Breast epithelium (tissue), 4 donors: ENCODE measurements at regions not wholly inside any gene's neighbourhood (a gene's known extent, or its start where the extent isn't known, plus 50 kb on each side); places are given as distances from the start of the nearest gene placed in this dataset.
"Not testable (repeated sequence)": the region's sequence is repeated elsewhere in the genome, so short reads cannot be mapped to it uniquely, and the experiment has no call there.

Experiments used
- DNase-seq, 2 donors: peaks; one replicate each; pipeline ENCODE4 v3.0.0-alpha.2; 2019; ENCODE audit warnings: low spot score in 2 of 2
- H3K27ac ChIP-seq, 2 donors: fragments of 200-600 bp; sonication (generic) in 1 of 2; one replicate each; pipeline ENCODE4 v1.5.1; 2016 to 2019; ENCODE audit warnings: mild to moderate bottlenecking in 1 of 2
- H3K27me3 ChIP-seq, 2 donors: fragments of 200-600 bp; sonication (generic) in 1 of 2; one replicate each; pipeline versions ENCODE4 v1.5.1 to v1.6.0; 2017 to 2019; ENCODE audit warnings: control low read depth in 1 of 2, mild to moderate bottlenecking in 1 of 2
- H3K36me3 ChIP-seq: fragments of 200-600 bp; one replicate; pipeline ENCODE4 v1.5.1; 2019
- H3K4me1 ChIP-seq, 2 donors: fragments of 200-600 bp; sonication (generic); one replicate each; pipeline ENCODE4 v1.5.1; 2016 to 2019; ENCODE audit warnings: control low read depth in 1 of 2
- H3K4me3 ChIP-seq, 3 donors: fragments of 200-600 bp; sonication (generic); 1 replicate in 2 of 3; 2 replicates in 1 of 3; pipeline ENCODE4 v1.5.1; 2016 to 2019; ENCODE audit warnings: mild to moderate bottlenecking in 3 of 3, moderate library complexity in 2 of 3
- H3K9me3 ChIP-seq, 2 donors: fragments of 200-600 bp; sonication (generic) in 1 of 2; one replicate each; pipeline ENCODE4 v1.5.1; 2016 to 2019; ENCODE audit warnings: control low read depth in 1 of 2
- CTCF ChIP-seq, 3 donors: fragments of 450-650 bp; IDR thresholded peaks; one replicate each; pipeline ENCODE4 v1.5.1; 2016 to 2017; ENCODE audit warnings: antibody characterized with exemption in 3 of 3, mild to moderate bottlenecking in 3 of 3, moderate library complexity in 3 of 3
- POLR2A ChIP-seq: fragments of 450-650 bp; IDR thresholded peaks from one replicate; pipeline ENCODE4 v1.6.1; 2016; ENCODE audit warnings: antibody characterized with exemption, mild to moderate bottlenecking, moderate library complexity
- POLR2AphosphoS5 ChIP-seq, 3 donors: sonication (generic); formaldehyde crosslinking; IDR thresholded peaks; one replicate each; pipeline ENCODE4 v1.6.1; 2017; ENCODE audit warnings: antibody characterized with exemption in 3 of 3
- intact Hi-C: fragments of 100-400 bp; cut with DNase I; formaldehyde crosslinking; loops from one replicate; pipeline ENCODE4 v1.15.1; 2023; ENCODE audit warnings: low total_unique reads

- Histone ChIP-seq H3K9me3 (peaks cover 0 to 25% of the 10 kb centered on the region in 2 donors), H3K4me1 (no peaks in the 10 kb centered on the region), H3K27ac (no peak overlapping the region), H3K36me3 (no peaks in the 10 kb centered on the region), H3K27me3 (no peaks in the 10 kb centered on the region), H3K4me3 (no peak overlapping the region)
- DNase-seq, result no peak
- no peak for TF ChIP-seq CTCF (IDR thresholded peaks at IDR 0.05)
- intact Hi-C loops, result no loop called here
Measured at GRCh38 chr12:114063435-114063834, 97.3 kb upstream of the RBM19 start.

DNA sequence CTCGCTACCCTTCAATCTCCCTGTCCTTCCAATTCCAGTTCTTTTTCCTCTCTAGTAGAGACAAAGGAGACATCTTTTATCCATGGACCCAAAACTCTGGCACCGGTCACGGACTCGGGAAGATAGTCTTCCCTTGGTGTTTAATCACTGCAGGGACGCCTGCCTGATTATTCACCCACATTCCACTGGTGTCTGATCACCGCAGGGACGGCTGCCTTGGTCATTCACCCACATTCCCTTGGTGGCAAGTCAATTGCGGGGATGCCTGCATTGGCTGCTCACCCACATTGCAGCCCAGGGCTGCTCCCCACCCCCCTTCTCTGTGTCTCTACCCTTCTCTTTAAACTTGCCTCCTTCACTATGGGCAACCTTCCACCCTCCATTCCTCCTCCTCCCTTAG is 90.2 kb upstream of the RBM19 start:
- H3K9me3 ChIP-seq, result peaks cover 0 to 15% of the 10 kb centered on the region in 2 donors
- intact Hi-C loops, H3K4me1 ChIP-seq: not testable (repeated sequence)

DNA sequence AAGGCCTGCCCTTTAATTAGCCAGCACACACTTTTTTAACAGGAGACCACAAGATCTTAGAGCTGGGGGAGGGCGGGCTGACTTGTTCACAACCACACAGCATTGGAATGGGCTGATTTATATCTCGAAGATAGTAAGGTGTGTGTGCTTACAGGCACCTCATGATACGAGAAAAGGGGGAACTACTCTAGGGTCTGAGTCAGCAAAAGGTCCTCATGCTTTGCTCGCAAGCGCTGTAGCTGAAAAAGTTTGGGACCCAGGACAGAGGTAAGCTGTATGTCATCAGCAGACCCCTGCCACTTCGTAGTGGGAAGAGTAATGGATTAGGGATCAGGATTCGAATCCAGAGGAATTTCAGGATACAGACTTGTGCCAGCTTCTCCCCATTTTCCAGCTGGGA is 88.9 kb upstream of the RBM19 start:
- H3K27ac ChIP-seq, result no peak overlapping the region
- peaks cover 0 to 18% of the 10 kb centered on the region in 2 donors for H3K27me3 ChIP-seq
- intact Hi-C loops, result no loop called here
- no peak for DNase-seq
- H3K4me3 ChIP-seq, result no peak overlapping the region
- TF ChIP-seq CTCF (IDR thresholded peaks at IDR 0.05), result no peak
- no peak for TF ChIP-seq POLR2A
- TF ChIP-seq POLR2AphosphoS5 (IDR thresholded peaks at IDR 0.05), result no peak
- H3K9me3 ChIP-seq, result peaks cover 0 to 5% of the 10 kb centered on the region in 2 donors
- no peaks in the 10 kb centered on the region for H3K36me3 ChIP-seq
- no peaks in the 10 kb centered on the region for H3K4me1 ChIP-seq

More for the DNA sequence above, 90.2 kb upstream of the RBM19 start:
- not testable (repeated sequence) for DNase-seq, H3K36me3 ChIP-seq, H3K4me3 ChIP-seq, H3K27ac ChIP-seq
- H3K27me3 ChIP-seq, result peaks cover 0 to 18% of the 10 kb centered on the region in 2 donors

DNA sequence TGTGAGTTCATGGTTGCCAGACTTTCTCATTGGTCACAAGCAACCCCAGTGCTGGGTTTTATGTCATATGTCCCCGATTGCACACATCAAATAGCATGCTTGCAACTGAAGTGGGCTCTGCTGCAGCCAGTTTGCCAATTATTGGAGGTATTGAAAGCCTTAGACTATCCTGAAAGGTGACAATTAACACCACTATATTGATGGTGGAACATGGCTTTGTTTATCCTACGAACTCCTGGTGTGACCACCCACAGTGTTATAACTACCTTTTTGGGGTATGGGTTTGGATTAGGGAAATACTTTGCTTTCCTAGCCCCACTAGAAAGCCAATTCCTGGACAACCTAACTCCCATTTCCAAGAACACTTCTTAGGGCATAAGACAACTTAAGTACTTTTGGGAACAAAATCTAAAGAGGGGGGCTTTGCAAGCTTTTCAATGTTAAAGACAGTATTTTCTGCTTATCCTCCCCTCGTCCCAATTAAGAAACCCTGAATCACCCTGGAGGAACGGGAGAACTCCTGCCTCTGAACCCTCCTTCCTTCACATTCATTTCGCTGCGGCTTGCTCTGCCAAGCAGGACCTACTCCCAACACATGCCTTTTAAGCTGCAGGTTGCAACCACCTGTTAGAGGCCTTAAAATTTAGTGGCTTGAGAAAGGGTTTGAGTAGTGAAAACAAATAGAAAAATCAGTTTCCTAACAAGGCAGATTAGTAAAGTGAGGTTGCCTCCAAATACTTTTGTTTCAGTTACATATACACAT is 80.3 kb upstream of the RBM19 start:
- intact Hi-C loops, result loop anchor here (5.0 kb wide), 1 partner anchor 516 kb away; no protein-coding TSS in a partner anchor
- no peaks in the 10 kb centered on the region for H3K36me3 ChIP-seq
- no peaks in the 10 kb centered on the region for H3K4me1 ChIP-seq
- no peak overlapping the region for H3K27ac ChIP-seq
- no peak overlapping the region for H3K4me3 ChIP-seq
- no peaks in the 10 kb centered on the region for H3K9me3 ChIP-seq
- no peak for TF ChIP-seq POLR2AphosphoS5 (IDR thresholded peaks at IDR 0.05)
- no peak for TF ChIP-seq CTCF (IDR thresholded peaks at IDR 0.05)
- no peak for TF ChIP-seq POLR2A
- DNase-seq, result no peak
- peaks cover 0 to 23% of the 10 kb centered on the region in 2 donors for H3K27me3 ChIP-seq

GRCh38 chr12:114045349-114045748 is 79.2 kb upstream of the RBM19 start:
- no peaks in the 10 kb centered on the region for H3K36me3 ChIP-seq
- H3K4me3 ChIP-seq, result no peak overlapping the region
- TF ChIP-seq POLR2AphosphoS5 (IDR thresholded peaks at IDR 0.05), result no peak
- TF ChIP-seq POLR2A, result no peak
- no peak for TF ChIP-seq CTCF (IDR thresholded peaks at IDR 0.05)
- H3K27me3 ChIP-seq, result peaks cover 0 to 27% of the 10 kb centered on the region in 2 donors
- intact Hi-C loops, result loop anchor here (5.0 kb wide), 1 partner anchor 517 kb away; no protein-coding TSS in a partner anchor
- H3K27ac ChIP-seq, result no peak overlapping the region
- no peaks in the 10 kb centered on the region for H3K4me1 ChIP-seq
- no peaks in the 10 kb centered on the region for H3K9me3 ChIP-seq
- DNase-seq, result no peak
